Keratinocyte (primary cell): ENCODE measurements at regions not wholly inside any gene's neighbourhood (a gene's known extent, or its start where the extent isn't known, plus 50 kb on each side); places are given as distances from the start of the nearest gene placed in this dataset.

Source experiments
- CTCF ChIP-seq, 3 experiments: IDR thresholded peaks in 1 of 3; conservative IDR thresholded peaks in 1 of 3; optimal IDR thresholded peaks in 1 of 3; 2 replicates in 2 of 3; 3 replicates in 1 of 3; pipeline versions ENCODE3 to v1.5.1; 2011; ENCODE audit warnings: low read length in 3 of 3, mild to moderate bottlenecking in 3 of 3, moderate library complexity in 2 of 3, control low read depth in 1 of 3, inconsistent platforms in 1 of 3; ENCODE audit not compliant: insufficient read depth in 2 of 3; ENCODE audit errors: extremely low read depth in 1 of 3
- EZH2 ChIP-seq: IDR thresholded peaks from one replicate; pipeline ENCODE4 v1.6.1; 2012; ENCODE audit warnings: inconsistent platforms, mild to moderate bottlenecking, low read length, moderate library complexity

GRCh38 chr1:38454749-38455441 lies 404.7 kb downstream of the RRAGC start:
- TF ChIP-seq CTCF (optimal IDR thresholded peaks at IDR 0.05 in 1 of 3, IDR thresholded peaks at IDR 0.05 in 1 of 3, conservative IDR thresholded peaks at IDR 0.05 in 1 of 3; ENCODE audit: extremely low read depth in 1 of 3, insufficient read depth in 2 of 3, low read length in 3 of 3) (no peak), EZH2 (no peak)
